ENCODE measurements at regions not wholly inside any gene's neighbourhood (a gene's known extent, or its start where the extent isn't known, plus 50 kb on each side); places are given as distances from the start of the nearest gene placed in this dataset.
A peak's percentile ranks its signal among the peaks of the same experiment; 100 is the strongest.

DNA sequence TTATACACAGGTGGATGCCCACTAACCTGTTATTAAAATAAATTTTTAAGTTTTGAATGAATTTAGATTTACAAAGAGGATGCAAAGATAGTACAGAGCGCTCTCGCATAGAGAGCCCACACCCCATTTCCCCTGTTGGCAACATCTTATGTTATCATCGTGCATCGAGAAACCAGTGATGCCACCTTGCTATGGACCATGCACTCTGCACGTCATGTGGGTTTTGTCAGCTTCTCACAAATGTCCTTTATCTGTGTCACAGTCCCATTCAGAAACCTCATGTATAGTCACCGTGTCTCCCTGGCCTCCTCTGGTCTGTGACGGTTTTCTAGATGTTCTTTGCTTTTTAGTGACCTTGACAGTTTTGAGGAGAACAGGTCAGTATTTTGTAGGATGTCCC is 60.0 kb downstream of the ING1 start:
- Histone ChIP-seq H3K9me3 (no peaks in the 10 kb centered on the region), H3K36me3 (no peaks in the 10 kb centered on the region), H3K27me3 (peaks cover 3% of the 10 kb centered on the region), H3K4me3 (no peak overlapping the region)
- no peak for DNase-seq

DNA sequence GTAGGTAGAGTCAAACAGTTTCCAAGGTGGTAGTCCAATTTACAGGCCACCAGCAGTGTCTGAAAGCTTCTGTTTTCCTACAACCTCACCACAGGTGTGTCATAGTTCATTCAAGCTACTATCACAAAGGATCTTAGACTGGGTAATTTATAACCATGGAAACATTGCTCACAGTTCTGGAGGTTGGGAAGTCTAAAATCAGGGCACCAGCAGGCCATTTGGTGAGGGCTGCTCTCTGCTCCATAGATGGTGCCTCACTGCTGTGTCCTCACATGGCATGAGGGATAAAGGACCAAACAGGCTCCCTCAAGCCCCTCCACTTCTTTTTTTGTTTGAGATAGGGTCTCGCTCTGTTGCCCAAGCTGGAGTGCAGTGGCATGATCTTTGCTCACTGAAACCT is 60.6 kb downstream of the ING1 start:
- peaks cover 3% of the 10 kb centered on the region for H3K27me3 ChIP-seq

DNA sequence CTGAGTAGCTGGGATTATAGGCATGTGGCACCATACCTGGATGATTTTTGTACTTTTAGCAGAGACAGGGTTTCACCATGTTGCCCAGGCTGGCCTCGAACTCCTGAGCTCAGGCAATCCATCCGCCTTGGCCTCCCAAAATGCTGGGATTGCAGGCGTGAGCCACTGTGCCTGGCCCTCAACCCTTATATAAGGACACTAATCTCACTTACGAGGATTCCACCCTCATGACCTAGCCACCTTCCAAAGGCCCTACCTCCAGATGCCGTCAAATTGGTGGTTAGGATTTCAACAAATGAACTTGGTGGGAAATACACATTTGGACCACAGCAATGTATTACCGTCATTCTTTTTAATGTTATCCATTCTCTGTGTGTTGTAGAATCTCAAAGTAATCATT is 61.0 kb downstream of the ING1 start:
- DNase-seq = no peak

More for the DNA sequence above, 60.6 kb downstream of the ING1 start:
- H3K4me3 ChIP-seq = no peak overlapping the region
- DNase-seq = no peak
- H3K9me3 ChIP-seq = no peaks in the 10 kb centered on the region
- H3K36me3 ChIP-seq = no peaks in the 10 kb centered on the region

DNA sequence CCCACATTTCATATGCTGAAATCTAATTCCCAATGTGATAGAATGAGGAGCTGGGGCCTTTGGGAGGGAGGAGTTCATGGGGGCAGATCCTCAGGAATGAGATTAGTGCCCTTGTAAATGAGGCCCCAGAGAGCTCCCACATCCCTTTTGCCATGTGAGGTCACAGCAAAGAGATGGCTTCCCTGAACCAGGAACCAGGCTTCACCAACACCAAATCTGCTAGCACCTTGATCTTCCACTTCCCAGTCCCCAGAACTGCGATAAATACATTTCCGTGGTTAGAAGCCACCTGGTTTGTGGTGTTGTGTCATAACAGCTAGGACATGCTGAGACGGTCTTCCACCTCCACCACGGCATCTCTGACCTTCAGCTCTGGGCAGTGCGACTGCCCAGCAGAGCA is 62.1 kb downstream of the ING1 start:
- H3K27me3 ChIP-seq = peaks cover 3% of the 10 kb centered on the region
- H3K9me3 ChIP-seq = no peaks in the 10 kb centered on the region
- no peaks in the 10 kb centered on the region for H3K36me3 ChIP-seq
- no peak for DNase-seq
- no peak overlapping the region for H3K4me3 ChIP-seq

More for the DNA sequence above, 61.0 kb downstream of the ING1 start:
- Histone ChIP-seq H3K9me3 (no peaks in the 10 kb centered on the region), H3K36me3 (no peaks in the 10 kb centered on the region), H3K27me3 (peaks cover 3% of the 10 kb centered on the region), H3K4me3 (no peak overlapping the region)

DNA sequence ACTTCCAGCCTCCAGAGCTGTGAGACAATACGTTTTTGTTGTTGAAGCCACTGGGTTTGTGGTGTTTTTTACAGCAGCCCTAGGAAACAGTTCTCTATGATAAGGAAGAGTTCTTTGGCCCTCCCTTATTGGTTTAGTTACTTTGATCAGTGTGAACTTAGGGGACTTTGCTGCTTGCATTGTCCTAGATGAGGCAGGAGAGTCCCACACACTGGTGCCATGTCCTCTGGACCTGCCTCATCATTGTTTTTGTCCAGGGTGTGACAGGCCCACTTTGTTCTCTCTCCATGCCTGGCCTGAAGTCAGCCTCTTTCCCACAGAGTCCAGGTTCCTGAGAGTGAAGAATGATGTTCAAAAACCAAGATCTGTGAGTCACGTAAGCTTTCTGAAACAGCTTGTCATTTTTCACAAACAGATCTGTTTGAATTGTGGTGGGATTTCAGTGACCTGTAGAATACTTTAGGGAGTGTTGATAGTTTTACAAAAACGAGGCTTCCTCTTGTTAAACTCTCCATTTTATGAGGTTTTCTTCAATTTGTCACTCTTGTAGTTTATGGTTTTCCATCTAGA is 63.8 kb downstream of the ING1 start:
- peaks cover 3% of the 10 kb centered on the region; the same call in 1 of the 2 replicates for H3K27me3 ChIP-seq
- H3K9me3 ChIP-seq = no peaks in the 10 kb centered on the region
- no peak overlapping the region for H3K4me3 ChIP-seq
- H3K36me3 ChIP-seq = no peaks in the 10 kb centered on the region
- DNase-seq = no peak

DNA sequence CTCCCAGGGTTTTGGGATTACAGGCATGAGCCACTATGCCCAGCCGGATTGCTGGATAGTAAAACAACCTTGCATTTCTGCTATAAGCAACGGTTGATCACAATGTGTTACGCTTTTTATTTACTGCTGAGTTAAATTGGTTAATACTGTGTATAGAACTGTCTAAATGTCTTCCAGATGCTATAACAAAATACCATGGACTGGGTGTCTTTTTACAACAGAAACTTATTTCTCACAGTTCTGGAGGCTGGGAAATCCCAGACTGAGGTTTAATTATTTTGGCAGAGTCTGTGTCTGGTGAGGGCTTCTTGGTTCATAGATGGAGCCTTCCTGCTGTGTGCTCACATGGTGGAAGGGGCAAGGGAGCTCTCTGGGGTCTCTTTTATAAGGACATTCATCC is 65.5 kb downstream of the ING1 start:
- Histone ChIP-seq H3K9me3 (no peaks in the 10 kb centered on the region), H3K36me3 (no peaks in the 10 kb centered on the region), H3K27me3 (no peaks in the 10 kb centered on the region), H3K4me3 (no peak overlapping the region)
- DNase-seq = no peak

DNA sequence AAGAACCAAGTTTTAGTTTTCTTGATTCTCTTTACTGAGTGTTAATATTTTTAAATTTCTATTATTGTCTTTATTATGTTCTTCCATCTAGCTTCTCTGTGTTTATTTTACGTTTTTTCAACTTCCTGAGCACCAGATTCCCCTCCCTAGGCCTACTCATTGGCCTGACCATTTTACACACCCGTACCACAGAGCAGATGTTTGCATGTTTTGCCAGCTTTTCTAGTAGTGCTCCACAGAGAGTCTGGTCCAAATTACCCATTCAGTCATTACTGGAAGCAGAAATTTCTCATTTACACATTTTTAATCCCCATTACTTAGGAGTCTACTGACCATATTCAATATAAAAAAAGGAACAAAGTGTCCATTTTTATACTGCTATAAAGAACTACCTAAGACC is 66.9 kb downstream of the ING1 start:
- no peaks in the 10 kb centered on the region for H3K9me3 ChIP-seq
- H3K4me3 ChIP-seq = no peak overlapping the region
- no peak for DNase-seq
- H3K36me3 ChIP-seq = no peaks in the 10 kb centered on the region
- no peaks in the 10 kb centered on the region; the same call in 1 of the 2 replicates for H3K27me3 ChIP-seq

DNA sequence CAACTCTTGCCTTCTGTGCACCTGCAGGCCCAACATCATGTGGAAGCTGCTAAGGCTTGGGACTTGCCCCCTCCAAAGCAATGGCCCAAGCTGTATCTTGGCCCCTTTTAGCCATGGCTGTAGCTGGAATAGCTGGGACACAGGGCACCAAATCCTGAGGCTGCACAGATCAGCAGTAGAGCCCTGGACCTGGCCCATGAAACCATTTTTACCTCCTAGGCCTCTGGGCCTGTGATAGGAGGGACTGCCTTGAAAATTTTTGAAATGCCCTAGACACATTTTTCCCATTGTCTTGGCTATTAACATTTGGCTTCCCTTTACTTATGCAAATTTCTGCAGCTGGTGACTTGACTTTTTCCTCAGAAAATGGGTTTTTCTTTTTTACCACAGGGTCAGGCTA is 68.7 kb downstream of the ING1 start:
- no peak for DNase-seq
- Histone ChIP-seq H3K9me3 (no peaks in the 10 kb centered on the region), H3K27me3 (no peaks in the 10 kb centered on the region; the same call in none of the 2 replicates), H3K36me3 (no peaks in the 10 kb centered on the region), H3K4me3 (no peak overlapping the region)

DNA sequence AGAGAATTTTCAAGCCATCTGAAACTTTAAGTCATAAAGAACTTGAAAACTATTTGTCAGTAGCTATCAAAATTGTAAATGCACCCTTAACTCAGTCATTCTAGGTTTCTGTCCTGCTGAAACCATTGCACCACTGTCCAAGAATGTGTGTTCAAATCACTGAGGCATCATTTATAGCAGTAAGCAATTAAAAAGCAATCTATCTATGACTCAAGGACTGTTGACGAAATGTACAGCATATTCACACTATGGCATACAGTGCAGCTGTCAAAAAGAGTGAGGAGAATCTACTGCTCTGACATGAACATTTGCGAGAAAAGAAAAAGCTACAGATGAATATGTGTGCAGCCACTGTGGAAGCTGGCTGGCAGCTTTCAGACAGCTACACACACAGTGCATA is 71.2 kb downstream of the ING1 start:
- H3K9me3 ChIP-seq = no peaks in the 10 kb centered on the region
- H3K27me3 ChIP-seq = peaks cover 2% of the 10 kb centered on the region
- H3K4me3 ChIP-seq = no peak overlapping the region
- DNase-seq = no peak
- no peaks in the 10 kb centered on the region for H3K36me3 ChIP-seq

DNA sequence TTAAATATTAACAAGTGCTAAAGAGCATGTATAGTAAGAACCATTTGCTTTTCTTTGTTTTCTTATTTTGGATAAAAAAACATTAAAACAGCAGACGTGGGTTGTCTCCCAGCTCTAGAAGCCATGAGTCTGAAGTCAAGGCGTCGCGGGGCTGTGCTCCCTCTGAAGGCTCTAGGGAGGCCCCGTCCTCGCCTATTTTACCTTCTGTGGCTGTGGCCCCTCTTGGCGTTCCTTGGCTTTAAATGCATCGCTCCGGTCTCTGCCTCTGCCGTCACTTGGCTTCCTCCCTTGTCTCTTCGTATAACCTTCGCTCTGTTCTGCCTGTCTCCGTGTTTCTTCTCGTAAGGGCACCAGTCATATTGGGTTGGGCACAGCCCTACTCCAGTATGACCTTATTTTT is 75.3 kb downstream of the ING1 start:
- Histone ChIP-seq H3K4me3 (no peak overlapping the region), H3K36me3 (no peaks in the 10 kb centered on the region), H3K27me3 (peaks cover 2% of the 10 kb centered on the region), H3K9me3 (no peaks in the 10 kb centered on the region)
- no peak for DNase-seq

DNA sequence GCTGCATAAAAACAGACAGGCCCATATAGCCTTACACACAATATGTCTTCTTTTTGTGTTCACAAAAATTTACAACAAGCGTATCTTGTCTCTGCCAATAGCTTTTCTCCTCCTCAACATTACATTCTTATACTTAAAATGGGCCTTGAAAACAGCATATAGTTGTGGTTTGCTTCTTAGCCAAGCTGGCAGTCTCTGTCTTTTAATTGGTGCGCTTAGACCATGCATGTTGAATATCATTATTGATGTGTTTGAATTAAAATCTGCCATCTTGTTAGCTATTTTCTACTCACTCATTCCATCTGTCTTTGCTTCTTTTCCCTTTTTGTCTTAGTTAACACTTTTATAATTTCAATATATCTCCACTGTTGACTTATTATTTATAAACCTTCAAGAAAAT is 76.4 kb downstream of the ING1 start:
- Histone ChIP-seq H3K4me3 (no peak overlapping the region), H3K36me3 (no peaks in the 10 kb centered on the region), H3K9me3 (no peaks in the 10 kb centered on the region), H3K27me3 (peaks cover 2% of the 10 kb centered on the region)
- no peak for DNase-seq

DNA sequence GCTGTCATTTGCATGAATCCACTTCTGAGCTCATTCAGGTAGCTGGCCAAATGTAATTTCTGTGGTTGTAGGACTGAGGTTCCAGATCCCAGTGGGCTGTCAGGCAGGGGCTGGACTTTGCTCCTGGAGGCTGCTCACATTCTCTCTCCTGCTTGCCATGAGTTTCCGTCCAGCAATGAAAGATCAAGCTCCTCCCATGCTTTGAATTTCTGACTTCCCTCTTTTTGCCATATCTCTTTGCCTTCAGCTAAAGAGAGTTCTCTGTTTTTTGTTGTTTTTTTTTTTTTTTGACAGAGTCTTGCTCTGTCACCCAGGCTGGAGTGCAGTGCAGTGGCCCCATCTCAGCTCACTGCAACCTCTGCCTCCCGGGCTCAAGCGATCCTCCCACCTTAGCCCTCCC is 76.9 kb downstream of the ING1 start:
- H3K27me3 ChIP-seq = peaks cover 2% of the 10 kb centered on the region
- H3K9me3 ChIP-seq = no peaks in the 10 kb centered on the region
- no peak for DNase-seq
- no peaks in the 10 kb centered on the region for H3K36me3 ChIP-seq
- no peak overlapping the region for H3K4me3 ChIP-seq

DNA sequence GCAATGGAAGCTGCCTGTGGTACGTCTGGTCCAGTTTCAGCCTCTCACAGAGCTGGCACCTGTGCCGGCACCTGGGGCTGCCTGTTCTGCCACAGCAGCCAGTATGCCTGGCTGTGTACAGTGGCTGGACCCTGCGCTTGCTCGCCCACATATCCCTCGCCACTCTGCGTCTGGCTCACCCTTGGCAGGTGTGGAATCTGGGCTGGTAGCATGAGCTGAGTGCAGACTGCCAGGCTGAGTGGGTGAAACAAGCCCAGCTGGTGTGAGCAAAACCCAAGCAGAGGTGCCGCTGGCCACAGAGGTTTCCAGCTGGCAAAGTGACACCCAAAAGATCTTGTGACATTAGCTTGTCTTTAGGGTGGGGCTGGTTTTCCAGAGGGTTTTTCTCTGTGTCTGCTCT is 80.7 kb downstream of the ING1 start:
- no peaks in the 10 kb centered on the region for H3K9me3 ChIP-seq
- H3K27me3 ChIP-seq = no peaks in the 10 kb centered on the region
- no peaks in the 10 kb centered on the region for H3K36me3 ChIP-seq
- H3K4me3 ChIP-seq = no peak overlapping the region
- no peak for DNase-seq

DNA sequence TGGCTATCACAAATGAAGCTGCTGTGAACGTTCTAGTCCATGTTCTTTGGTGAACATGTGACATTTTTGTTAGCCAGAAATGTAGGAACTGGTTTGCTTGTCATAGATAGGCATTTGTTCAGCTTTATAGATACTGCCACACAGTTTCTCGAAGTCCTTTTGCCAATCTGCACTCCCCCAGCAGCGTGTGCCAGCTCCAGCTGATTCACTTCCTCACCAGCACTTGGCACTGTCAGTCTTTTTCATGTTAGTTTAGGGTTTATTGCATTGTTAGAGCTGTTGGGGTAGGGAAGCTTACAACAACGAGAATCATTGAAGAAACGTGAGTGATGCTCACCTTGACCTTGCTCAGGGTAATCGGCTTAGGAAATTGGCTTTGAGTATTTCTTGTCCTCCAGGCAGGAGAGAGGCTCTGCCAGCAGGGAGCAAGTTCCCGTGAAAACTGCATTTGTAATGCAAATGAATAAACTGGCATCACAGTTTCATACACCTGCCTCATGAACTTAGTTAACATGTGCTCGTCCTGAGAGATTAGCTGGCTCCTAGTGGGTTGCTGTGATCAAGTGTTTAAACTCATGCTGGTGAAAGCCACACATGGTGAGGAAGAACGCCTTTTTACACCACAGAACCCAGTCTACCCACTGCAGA is 83.9 kb downstream of the ING1 start:
- DNase-seq = peak; percentile 65
- no peak overlapping the region for H3K4me3 ChIP-seq
- H3K36me3 ChIP-seq = no peaks in the 10 kb centered on the region
- H3K27me3 ChIP-seq = no peaks in the 10 kb centered on the region
- H3K9me3 ChIP-seq = no peaks in the 10 kb centered on the region

DNA sequence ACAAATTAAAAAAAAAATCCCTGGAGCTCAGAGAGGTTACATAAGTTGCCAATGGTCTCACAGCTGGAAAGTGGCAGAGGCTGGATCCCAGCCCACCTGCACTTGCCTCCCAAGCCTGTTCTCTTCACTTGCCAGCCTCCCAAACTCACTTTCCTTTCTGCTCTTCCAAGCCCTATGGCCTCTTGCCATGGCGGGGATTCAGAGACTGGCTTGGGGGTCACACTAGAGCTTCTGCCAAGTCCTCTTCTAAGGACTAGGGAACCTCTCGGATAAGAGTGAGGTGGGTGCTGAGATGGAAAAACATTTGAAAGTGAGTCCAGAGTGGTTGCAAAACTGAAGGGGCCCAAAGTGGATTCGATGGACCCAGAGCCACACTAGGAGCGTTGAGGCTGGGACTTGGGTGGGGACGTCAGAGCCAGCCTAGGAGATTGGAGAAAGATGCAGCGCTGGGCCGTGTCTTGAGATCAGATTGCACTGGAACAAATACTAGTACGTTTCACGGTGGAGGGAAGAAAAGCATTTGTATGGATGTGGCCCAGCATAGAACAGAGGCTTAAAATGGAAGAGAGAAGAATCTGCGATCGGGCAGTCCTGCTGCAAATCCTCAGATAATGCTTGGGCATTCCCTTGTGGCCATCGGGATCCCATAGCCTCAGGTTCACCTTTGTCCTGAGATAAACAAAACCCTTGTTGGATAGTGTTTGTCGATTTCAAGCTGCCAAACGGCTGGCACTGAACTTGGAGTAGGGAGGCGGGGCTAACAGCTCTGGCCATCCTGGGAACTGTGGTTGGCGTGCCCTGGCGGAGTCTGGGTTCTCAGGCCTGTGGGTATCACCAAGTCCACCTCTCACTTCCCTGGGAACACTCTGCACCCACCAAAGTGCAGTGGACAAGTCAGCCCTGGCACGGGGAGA is 84.8 kb downstream of the ING1 start:
- DNase-seq = no peak
- no peaks in the 10 kb centered on the region for H3K36me3 ChIP-seq
- H3K27me3 ChIP-seq = no peaks in the 10 kb centered on the region
- no peaks in the 10 kb centered on the region for H3K9me3 ChIP-seq
- no peak overlapping the region for H3K4me3 ChIP-seq

DNA sequence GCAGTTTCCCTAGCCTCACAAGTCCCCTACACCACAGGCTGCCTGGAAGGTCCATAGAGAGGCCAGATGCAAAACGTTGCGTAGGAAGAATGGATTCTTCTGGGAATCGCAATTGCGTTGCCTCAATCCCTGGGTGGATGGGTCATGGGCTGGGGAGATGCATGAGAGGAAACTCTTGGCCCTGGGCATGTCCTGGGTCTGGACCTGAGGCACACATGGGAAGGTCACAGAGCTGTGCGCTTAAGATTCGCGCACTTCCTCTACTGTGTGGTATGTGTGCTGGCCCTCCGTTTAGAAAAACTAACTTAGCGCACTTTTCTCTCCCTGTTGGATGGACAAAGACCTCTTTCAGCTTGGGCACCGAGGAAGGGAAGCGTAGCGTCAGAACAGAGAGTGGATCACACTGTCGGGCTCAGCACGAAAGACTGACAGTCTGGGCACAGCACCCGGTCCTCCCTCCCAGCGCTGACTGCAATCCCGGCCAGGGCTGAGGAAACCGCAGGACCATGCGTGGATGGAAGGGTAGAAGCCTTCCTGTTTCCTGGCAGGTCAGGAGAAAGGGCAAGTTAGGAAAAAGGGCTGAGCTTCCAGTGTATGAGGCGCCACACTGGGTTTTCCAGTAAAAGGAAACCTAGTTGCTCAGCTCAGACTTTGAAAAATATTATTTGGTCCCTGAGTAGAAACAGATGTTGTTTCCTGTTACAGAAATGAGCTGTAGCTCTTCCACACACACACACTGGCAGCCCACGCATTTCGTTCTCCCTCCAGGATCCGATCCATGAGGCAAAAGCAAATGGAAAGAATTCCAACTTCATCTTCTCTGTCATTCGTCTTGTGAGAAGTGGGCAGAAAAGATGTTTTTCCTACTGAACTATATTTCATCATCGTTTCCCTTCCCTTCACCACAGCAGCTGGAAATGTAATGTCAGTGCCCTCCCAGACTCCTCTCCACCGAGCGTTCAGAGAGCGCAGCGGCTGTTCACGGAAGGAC is 86.0 kb downstream of the ING1 start:
- peak; percentile 67 for DNase-seq
- H3K36me3 ChIP-seq = no peaks in the 10 kb centered on the region
- 0 out of 2 replicates have a peak, but pooled peaks cover 3% of the 10 kb centered on the region for H3K27me3 ChIP-seq
- H3K9me3 ChIP-seq = no peaks in the 10 kb centered on the region
- H3K4me3 ChIP-seq = peak overlapping the region; percentile 30
